GM18868 (cell line): ENCODE measurements at regions not wholly inside any gene's neighbourhood (a gene's known extent, or its start where the extent isn't known, plus 50 kb on each side); places are given as distances from the start of the nearest gene placed in this dataset.
"Not testable (repeated sequence)": the region's sequence is repeated elsewhere in the genome, so short reads cannot be mapped to it uniquely, and the experiment has no call there.

Source experiments
- ATAC-seq: cut with Tn5 transposase; IDR thresholded peaks from one replicate; pipeline ENCODE4 v1.9.1; 2021; ENCODE audit warnings: mild to moderate bottlenecking, moderate library complexity; ENCODE audit not compliant: unreplicated experiment

DNA sequence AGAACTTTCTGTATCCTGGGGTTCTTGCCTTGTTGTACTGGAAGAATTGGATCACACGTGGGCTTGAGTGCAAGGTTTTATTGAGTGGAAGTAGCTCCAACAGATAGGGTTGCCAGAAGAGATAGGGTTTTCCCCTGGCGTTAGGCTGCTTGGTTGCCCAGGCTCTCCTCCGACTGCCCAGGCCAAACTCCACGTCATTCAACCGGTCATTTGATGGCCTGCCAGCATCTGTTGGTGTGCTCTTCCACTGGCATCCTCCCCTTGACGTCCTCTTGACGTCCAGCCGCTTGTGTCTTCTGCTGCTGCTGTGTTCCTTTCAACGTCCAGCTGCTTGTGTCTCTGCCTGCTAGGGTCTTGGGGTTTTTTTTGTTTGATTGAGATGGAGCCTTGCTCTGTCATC lies 111.2 kb upstream of the XIST start:
- no peak for ATAC-seq

- ATAC-seq: no peak
These were observed 110.4 kb upstream of the XIST start for GRCh38 chrX:73962948-73963347.

DNA sequence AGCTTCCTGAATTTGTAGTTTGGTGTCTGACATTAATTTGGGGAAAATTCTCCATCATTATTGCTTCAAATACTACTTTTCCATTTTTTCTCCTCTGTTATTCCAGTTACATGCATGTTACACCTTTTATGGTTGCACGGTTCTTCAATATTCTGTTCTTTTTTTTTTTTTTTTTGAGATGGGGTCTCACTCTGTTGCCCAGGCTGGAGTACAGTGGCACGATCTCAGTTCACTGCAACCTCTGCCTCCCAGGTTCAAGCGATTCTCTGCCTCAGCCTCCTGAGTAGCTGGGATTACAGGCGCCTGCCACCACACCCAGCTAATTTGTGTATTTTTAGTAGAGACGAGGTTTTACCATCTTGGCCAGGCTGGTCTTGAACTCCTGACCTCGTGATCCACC lies 109.4 kb upstream of the XIST start:
- not testable (repeated sequence) for ATAC-seq

GRCh38 chrX:73944563-73944908 lies 92.0 kb upstream of the XIST start:
- peak; percentile 6 for ATAC-seq

- peak; percentile 99 for ATAC-seq
These were observed 91.4 kb upstream of the XIST start for GRCh38 chrX:73943693-73944562.

GRCh38 chrX:73940893-73941470 lies 88.5 kb upstream of the XIST start:
- no peak for ATAC-seq

GRCh38 chrX:73937843-73938242 lies 85.3 kb upstream of the XIST start:
- not testable (repeated sequence) for ATAC-seq

- no peak for ATAC-seq
These were observed 80.0 kb upstream of the XIST start for GRCh38 chrX:73932522-73932921.

- ATAC-seq: no peak
These were observed 77.8 kb upstream of the XIST start for GRCh38 chrX:73930300-73930699.

DNA sequence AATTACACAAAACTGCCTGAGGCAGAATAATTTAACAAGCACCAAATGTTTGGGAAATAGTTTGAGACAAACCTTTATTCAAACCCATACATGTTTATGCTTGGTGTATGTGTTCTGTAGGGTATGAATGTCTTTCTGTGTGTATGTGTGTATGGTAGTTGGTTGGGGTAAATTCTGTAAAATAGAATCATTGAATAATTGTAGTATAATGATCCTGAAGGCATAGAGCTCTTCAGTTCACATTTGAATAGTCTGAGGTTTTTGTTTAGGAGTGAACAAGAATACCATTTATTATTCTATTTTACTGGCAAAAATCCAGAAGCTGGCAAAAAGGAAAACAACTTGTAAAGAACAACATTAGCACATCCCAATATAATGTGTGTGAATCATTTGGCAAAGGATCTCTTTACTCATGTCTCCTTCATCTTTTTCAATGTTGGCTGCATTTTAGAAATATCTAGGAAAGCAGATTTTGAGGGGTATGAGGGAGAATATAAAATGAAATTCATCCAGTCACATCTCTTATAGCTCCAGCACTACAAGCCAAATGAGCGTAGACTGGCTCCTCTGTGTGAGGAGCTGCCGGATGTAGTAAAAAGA lies 70.4 kb upstream of the XIST start:
- no peak for ATAC-seq

DNA sequence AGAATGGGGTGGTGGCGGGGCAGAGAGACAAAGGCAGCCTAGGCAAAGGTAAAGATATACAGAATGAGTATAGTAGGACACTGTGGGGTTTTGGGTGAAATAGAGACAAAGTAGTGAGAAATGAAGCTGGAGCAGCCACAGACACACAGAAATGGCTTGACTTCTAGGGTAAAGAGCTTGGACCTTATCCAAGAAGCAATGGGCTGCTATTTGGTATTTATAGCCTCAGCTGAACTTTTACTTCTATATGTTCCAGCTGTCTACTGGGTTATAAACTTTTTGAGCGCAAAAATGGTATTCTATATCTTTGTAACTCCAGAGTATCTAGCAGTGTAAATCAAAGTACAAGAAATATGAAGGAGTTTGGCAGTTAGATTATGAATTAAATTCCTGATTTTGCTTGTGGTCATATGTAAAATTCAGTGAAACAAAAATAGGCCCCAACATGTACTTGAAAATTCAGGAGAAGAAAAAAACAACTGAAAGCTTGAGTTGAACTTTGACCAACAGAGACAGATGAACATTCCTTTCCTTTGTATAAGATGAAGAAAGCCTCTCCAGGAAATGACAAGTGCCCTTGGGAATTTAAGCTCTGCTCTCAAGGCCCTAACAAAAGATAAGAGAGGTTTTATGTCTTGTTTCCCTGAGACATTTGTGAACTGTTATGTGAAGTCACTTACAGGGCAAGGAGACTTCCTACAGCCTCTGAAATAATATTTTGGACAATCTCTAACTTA lies 64.6 kb upstream of the XIST start:
- no peak for ATAC-seq

- ATAC-seq: no peak
These were observed 64.0 kb upstream of the XIST start for GRCh38 chrX:73916489-73916888.

GRCh38 chrX:73914792-73915191 lies 62.3 kb upstream of the XIST start:
- ATAC-seq: not testable (repeated sequence)

DNA sequence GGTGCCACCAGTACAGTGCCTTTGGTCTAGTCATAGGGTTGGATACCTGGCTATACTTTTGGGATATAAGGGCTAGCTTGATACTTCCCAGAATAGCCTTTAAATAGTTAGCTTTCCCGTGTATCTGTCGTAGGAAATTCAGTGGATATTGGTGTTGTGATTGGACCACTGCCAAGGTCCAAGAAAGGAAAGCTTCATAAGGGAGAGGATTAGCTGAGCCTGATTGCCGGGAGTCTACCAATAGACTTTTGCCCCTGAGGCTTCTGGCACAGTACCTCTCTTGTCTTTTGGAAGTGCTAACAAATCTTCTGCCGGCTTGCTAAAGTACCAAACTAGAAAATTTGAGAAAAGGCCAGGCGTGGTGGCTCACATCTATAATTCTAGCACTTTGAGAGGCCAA lies 61.1 kb upstream of the XIST start:
- ATAC-seq: no peak

- ATAC-seq: not testable (repeated sequence)
These were observed 59.4 kb upstream of the XIST start for GRCh38 chrX:73911946-73912345.

GRCh38 chrX:73905749-73906374 lies 53.3 kb upstream of the XIST start:
- not testable (repeated sequence) for ATAC-seq

DNA sequence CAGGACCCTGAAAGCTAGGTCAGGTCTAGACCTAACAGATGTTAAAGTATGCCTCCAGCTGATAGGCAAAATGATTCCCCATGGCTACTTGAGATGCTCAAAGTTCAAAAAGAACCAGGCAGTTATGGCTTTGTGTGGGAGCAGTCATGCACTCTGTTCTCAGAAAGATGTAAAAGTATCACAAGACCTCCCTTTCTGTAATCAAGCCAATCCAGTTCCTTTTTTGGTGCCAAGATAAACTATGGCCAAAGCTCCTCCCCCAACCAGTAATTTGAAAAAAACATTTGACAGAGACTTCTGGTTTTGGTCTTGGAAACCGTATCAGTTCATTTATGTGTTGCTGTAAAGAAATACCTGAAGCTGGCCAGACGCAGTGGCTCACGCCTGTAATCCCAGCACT lies 51.4 kb upstream of the XIST start:
- no peak for ATAC-seq
